Stimulated activated naive B cell treated with anti-CD40 and anti-IgM and Interleukin-4, amounts not matched to agents 10 μg/mL and 1 μg/mL and 100 μg/mL, for 72 hours (primary cell): ENCODE measurements at regions not wholly inside any gene's neighbourhood (a gene's known extent, or its start where the extent isn't known, plus 50 kb on each side); places are given as distances from the start of the nearest gene placed in this dataset.
"Not testable (repeated sequence)": the region's sequence is repeated elsewhere in the genome, so short reads cannot be mapped to it uniquely, and the experiment has no call there.

ENCODE experiments used
- ATAC-seq, 2 donors: fragments of 150-1000 bp; cut with Tn5 transposase; replicated peaks; 2 replicates each; pipeline ENCODE4 v1.10.0; 2021; ENCODE audit warnings: moderate library complexity in 1 of 2
- DNase-seq: peaks from one replicate; pipeline ENCODE4 v3.0.0; 2021
- H3K27ac Mint-ChIP-seq: one replicate; pipeline ENCODE4 v1.8.0; 2022; ENCODE audit warnings: mild to moderate bottlenecking, mixed read lengths
- H3K27me3 Mint-ChIP-seq, 2 donors: one replicate each; pipeline ENCODE4 v1.8.0; 2022; ENCODE audit warnings: mixed read lengths in 2 of 2
- H3K36me3 Mint-ChIP-seq, 2 donors: one replicate each; pipeline ENCODE4 v1.8.0; 2022; ENCODE audit warnings: mixed read lengths in 2 of 2, mild to moderate bottlenecking in 1 of 2
- H3K4me1 Mint-ChIP-seq, 2 donors: one replicate each; pipeline ENCODE4 v1.8.0; 2022; ENCODE audit warnings: mixed read lengths in 2 of 2, mild to moderate bottlenecking in 1 of 2
- H3K4me3 Mint-ChIP-seq, 2 donors: one replicate each; pipeline ENCODE4 v1.8.0; 2022; ENCODE audit warnings: mild to moderate bottlenecking in 2 of 2, mixed read lengths in 2 of 2, moderate library complexity in 1 of 2
- H3K9me3 Mint-ChIP-seq, 2 donors: one replicate each; pipeline ENCODE4 v1.8.0; 2022; ENCODE audit warnings: mixed read lengths in 2 of 2, mild to moderate bottlenecking in 1 of 2

DNA sequence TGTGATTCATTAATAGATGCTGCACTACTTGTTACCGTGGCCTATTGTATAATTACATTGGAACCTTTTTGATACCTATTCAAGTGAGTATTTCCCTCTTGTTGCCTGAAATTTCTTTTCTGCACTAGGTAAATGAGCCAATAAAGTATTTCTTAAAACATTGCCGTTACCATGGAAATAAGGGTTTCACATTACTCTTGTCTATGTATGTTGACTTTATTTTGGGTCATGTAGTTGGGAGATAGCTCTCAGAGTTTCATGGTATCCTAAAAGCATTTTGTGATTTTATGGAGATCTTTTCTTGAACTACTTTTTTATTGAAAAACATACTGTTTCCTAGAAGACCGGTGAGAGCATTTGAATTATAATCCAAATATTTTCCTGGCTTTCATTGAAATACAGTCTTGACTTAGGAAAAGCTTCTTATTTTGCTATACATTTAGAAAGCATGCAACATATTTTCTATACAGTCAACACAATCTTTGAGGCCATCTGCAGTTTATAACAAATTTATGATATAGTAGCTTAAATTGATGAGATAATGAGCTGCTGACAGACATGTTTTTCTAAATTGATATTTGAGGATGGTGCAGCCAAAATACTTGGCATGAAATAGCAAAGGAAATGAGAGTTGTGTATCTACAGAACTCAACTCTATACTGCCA is 650.4 kb downstream of the RFPL4B start:
- Mint-ChIP-seq H3K27ac (no peak overlapping the region), H3K36me3 (no peaks in the 10 kb centered on the region), H3K27me3 (no peaks in the 10 kb centered on the region), H3K9me3 (no peaks in the 10 kb centered on the region), H3K4me1 (no peaks in the 10 kb centered on the region), H3K4me3 (no peak overlapping the region)
- ATAC-seq, result no peak
- no peak for DNase-seq

- H3K36me3 Mint-ChIP-seq, result no peaks in the 10 kb centered on the region
- DNase-seq (no peak), ATAC-seq (no peak)
- no peak overlapping the region for H3K4me3 Mint-ChIP-seq
- no peaks in the 10 kb centered on the region for H3K27me3 Mint-ChIP-seq
- no peaks in the 10 kb centered on the region for H3K9me3 Mint-ChIP-seq
- no peak overlapping the region for H3K27ac Mint-ChIP-seq
- no peaks in the 10 kb centered on the region for H3K4me1 Mint-ChIP-seq
These were observed 656.9 kb downstream of the RFPL4B start for GRCh38 chr6:113004054-113004453.

- no peaks in the 10 kb centered on the region for H3K9me3 Mint-ChIP-seq
- no peak overlapping the region for H3K4me3 Mint-ChIP-seq
- H3K27ac Mint-ChIP-seq, result no peak overlapping the region
- H3K4me1 Mint-ChIP-seq, result no peaks in the 10 kb centered on the region
- no peak for DNase-seq
- ATAC-seq, result no peak
- H3K36me3 Mint-ChIP-seq, result no peaks in the 10 kb centered on the region
- H3K27me3 Mint-ChIP-seq, result no peaks in the 10 kb centered on the region
These were observed 657.5 kb downstream of the RFPL4B start for GRCh38 chr6:113004470-113005270.

DNA sequence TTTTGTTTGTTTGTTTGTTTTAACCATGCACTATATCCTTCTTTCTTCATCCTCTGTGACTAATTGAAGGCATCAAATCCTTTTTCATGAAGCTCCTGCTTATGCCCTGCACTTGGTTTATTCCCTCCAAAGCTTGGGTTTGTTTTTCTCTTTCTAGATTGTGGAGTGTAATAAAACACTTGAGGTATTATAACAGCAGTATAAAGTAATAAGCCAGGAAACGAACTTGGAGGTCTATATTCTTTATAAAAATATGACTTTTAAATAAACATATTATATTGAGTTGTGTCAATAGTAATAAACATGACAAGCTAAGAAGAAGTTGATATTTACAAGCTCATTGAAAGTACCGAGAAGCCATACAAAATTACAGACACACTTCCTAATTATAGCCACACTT is 659.4 kb downstream of the RFPL4B start:
- Mint-ChIP-seq H3K4me3 (no peak overlapping the region), H3K36me3 (no peaks in the 10 kb centered on the region), H3K27ac (no peak overlapping the region), H3K9me3 (no peaks in the 10 kb centered on the region), H3K27me3 (no peaks in the 10 kb centered on the region), H3K4me1 (no peaks in the 10 kb centered on the region)
- no peak for DNase-seq
- ATAC-seq, result no peak

- no peaks in the 10 kb centered on the region for H3K4me1 Mint-ChIP-seq
- ATAC-seq (no peak), DNase-seq (no peak)
- no peak overlapping the region for H3K4me3 Mint-ChIP-seq
- H3K27me3 Mint-ChIP-seq, result no peaks in the 10 kb centered on the region
- no peak overlapping the region for H3K27ac Mint-ChIP-seq
- H3K36me3 Mint-ChIP-seq, result no peaks in the 10 kb centered on the region
- H3K9me3 Mint-ChIP-seq, result no peaks in the 10 kb centered on the region
These were observed 662.6 kb downstream of the RFPL4B start for GRCh38 chr6:113009682-113010081.

DNA sequence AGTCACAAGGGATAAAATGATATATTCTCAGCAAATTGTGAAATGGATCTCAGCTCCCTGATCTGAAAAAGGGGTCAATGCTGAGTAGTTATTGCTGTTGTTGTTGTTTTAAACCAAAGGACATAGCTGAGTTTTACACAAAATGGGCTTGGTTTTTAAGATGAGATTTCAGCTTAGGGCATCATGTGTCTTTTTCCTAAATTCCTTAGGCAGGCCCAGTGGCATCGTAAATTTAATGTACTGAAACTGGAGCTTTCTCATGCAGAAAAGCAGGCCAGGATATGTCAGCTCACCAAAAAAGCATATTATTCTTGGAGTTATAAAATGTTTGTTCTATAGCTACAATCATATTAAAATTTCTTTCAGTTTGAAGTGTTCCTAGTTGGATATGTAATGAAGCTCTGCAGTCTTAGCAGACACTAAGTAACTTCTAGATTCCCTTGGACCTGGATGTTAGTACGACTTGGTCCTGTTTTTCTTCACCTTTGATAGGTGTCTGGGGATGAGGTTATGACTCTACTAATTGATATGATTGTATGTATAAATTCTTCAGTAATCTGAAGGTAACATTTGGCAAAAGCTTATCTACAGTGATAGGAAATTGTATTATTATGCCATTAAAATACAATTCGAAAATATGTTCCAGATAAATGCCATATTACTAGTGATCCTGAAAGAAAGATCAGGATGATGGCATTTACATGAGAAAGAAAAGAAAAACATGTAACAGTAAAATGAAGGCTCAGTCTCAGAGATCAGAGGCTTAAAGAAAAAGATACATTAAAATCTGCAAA is 663.3 kb downstream of the RFPL4B start:
- no peaks in the 10 kb centered on the region for H3K36me3 Mint-ChIP-seq
- DNase-seq (no peak), ATAC-seq (no peak)
- no peak overlapping the region for H3K4me3 Mint-ChIP-seq
- H3K27me3 Mint-ChIP-seq, result no peaks in the 10 kb centered on the region
- no peak overlapping the region for H3K27ac Mint-ChIP-seq
- H3K9me3 Mint-ChIP-seq, result no peaks in the 10 kb centered on the region
- H3K4me1 Mint-ChIP-seq, result no peaks in the 10 kb centered on the region

- DNase-seq (no peak), ATAC-seq (no peak)
- Mint-ChIP-seq H3K9me3 (no peaks in the 10 kb centered on the region), H3K4me1 (no peaks in the 10 kb centered on the region), H3K27me3 (no peaks in the 10 kb centered on the region), H3K27ac (no peak overlapping the region), H3K36me3 (no peaks in the 10 kb centered on the region), H3K4me3 (no peak overlapping the region)
These were observed 664.3 kb downstream of the RFPL4B start for GRCh38 chr6:113011389-113011788.

DNA sequence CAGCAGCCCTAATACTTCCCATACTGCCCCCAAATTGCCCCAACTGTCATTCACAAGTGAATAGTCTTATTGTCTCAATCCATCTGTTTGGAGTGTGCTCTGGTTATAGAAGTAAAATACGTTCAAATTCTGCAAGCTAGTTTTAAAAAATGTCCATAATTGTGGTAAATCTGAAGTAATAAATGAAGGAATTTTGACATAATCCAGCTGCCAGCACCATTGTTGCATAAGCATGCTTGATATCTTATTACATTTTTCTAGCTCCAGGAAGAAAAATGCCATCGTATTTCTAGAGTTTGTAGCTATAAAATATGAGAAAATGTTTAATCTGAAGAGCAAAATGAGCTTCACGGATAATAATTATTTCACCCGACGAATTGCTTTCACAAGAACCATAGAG is 664.7 kb downstream of the RFPL4B start:
- Mint-ChIP-seq H3K9me3 (no peaks in the 10 kb centered on the region), H3K27me3 (no peaks in the 10 kb centered on the region), H3K4me3 (no peak overlapping the region), H3K36me3 (no peaks in the 10 kb centered on the region), H3K4me1 (no peaks in the 10 kb centered on the region), H3K27ac (no peak overlapping the region)
- DNase-seq (no peak), ATAC-seq (no peak)

DNA sequence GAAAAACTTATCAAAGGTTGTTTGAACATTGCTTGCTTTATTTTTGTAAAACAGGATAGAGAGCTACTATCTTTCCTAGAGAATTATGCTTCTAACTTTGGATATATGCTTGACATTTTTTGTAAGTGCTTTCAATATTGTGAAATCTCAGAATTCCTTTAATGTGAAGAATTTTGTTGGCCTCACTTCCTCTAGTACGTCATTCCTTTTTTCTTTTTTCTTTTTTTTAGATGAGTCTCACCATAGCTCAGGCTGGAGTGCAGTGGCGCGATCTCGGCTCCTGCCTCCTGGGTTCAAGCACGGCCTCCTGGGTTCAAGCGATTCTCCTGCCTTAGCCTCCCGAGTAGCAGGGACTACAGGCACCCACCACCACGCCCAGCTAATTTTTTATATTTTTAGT is 668.1 kb downstream of the RFPL4B start:
- Mint-ChIP-seq H3K4me3 (no peak overlapping the region), H3K27me3 (no peaks in the 10 kb centered on the region), H3K9me3 (no peaks in the 10 kb centered on the region), H3K27ac (no peak overlapping the region), H3K4me1 (no peaks in the 10 kb centered on the region), H3K36me3 (no peaks in the 10 kb centered on the region)
- DNase-seq, result no peak
- ATAC-seq, result no peak

DNA sequence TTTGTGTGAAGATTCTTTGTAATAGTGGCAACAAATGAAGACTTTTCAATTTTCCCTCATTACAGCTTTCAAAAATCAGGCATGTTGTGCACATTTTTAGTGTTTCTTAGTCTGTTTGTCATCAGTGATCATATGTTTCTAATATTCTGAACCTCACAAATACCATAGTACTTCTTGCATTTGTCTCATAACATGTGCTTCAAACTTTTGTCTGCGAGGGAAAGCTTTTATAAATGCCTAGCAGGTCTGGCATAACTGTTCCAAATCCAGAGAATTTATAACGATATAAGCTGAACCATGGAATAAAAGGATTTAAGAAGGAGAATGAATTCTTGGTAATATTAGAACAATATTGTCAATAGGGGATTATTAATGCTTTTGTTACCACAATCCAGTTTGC is 670.2 kb downstream of the RFPL4B start:
- Mint-ChIP-seq H3K36me3 (no peaks in the 10 kb centered on the region), H3K27ac (no peak overlapping the region), H3K4me3 (no peak overlapping the region), H3K27me3 (no peaks in the 10 kb centered on the region), H3K9me3 (no peaks in the 10 kb centered on the region), H3K4me1 (no peaks in the 10 kb centered on the region)
- DNase-seq, result no peak
- no peak for ATAC-seq

DNA sequence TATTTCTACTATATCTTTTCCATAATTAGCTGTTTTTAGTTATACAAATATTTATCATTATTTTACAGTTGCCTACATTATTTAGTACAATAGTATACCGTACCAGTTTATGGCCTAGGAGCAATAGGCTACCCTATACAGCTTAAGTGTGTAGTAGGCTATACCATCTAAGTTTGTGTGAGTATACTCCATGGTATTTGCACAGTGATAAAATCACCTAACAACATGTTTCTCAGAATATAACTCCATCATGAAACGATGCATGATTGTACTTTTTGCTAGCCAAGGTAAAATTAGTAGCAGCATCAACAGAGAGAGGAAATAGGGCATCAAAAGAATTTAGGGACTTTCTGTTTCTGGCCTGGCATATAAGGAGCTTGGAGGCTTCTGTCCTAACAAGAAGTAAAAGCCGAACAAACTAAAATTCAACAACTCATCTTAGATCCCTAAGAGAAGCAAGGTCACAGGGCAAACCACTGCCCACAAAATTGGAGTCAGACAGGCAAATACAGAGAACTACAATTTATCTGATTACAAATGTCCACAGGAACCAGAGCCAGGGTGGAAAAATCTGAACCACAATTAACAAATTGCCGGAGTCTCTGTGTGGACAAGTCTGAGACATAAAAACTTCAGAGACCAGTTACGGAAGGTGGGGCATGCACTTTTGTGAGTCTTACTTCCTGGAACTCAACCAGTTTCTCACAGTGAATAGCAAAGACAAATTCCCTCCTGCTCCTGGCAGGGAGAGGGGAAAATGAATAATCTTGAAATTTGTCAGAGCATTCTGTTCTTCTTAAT is 671.4 kb downstream of the RFPL4B start:
- Mint-ChIP-seq H3K9me3 (no peaks in the 10 kb centered on the region), H3K4me3 (no peak overlapping the region), H3K36me3 (no peaks in the 10 kb centered on the region), H3K4me1 (no peaks in the 10 kb centered on the region), H3K27ac (no peak overlapping the region), H3K27me3 (no peaks in the 10 kb centered on the region)
- ATAC-seq, result no peak
- no peak for DNase-seq

DNA sequence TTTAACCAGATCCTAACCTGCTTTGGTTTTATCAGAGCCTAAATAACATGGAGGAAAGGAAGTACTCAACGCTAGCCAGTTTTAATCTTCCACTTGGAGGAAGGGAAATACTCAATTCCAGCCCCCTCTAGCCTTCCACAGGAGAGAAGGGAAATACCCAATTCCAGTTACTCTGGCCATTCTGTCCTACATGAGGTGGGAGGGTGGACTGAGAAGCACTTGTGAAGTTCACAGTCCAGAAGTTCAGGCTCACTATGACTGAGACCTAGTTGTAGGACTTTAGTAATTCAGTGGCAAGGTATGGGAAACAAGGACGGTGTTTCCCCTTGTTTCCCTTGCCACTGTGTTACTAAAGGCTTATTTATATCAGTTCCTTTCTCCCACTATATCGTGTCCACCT is 672.0 kb downstream of the RFPL4B start:
- Mint-ChIP-seq H3K27ac (no peak overlapping the region), H3K27me3 (no peaks in the 10 kb centered on the region), H3K9me3 (no peaks in the 10 kb centered on the region), H3K4me3 (no peak overlapping the region), H3K36me3 (no peaks in the 10 kb centered on the region), H3K4me1 (no peaks in the 10 kb centered on the region)
- DNase-seq (no peak), ATAC-seq (no peak)

DNA sequence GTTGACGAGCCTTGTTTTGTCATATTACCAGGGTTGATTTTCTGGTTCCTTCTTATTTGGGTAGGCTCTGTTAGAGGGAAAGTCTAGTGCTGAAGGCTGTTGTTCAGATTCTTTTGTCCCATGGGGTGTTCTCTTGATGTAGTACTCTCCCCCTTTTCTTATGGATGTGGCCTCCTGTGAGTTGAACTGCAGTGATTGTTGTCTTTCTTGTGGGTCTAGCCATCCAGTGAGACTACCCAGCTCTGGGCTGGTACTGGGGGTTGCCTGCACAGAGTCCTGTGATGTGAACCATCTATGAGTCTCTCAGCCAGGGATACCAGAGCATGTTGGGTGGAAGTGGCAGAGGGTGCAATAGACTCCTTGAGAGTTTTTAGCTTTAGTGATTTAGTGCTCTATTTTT is 680.6 kb downstream of the RFPL4B start:
- no peaks in the 10 kb centered on the region for H3K9me3 Mint-ChIP-seq
- no peak overlapping the region for H3K4me3 Mint-ChIP-seq
- ATAC-seq (no peak), DNase-seq (no peak)
- no peak overlapping the region for H3K27ac Mint-ChIP-seq
- no peaks in the 10 kb centered on the region for H3K36me3 Mint-ChIP-seq
- no peaks in the 10 kb centered on the region for H3K4me1 Mint-ChIP-seq
- H3K27me3 Mint-ChIP-seq, result no peaks in the 10 kb centered on the region

DNA sequence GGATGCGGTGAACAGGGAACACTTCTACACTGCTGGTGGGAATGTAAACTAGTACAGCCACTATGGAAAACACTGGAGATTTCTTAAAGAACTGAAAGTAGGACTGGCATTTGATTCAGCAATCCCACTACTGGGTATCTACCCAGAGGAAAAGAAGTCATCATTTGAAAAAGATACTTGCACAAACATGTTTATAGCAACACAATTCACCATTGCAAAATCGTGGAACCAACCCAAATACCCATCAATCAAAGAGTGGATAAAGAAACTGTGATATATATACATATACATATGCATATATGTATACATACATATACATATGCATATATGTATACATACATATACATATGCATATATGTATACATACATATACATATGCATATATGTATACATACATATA is 682.0 kb downstream of the RFPL4B start:
- H3K27me3 Mint-ChIP-seq, H3K4me3 Mint-ChIP-seq, DNase-seq, H3K9me3 Mint-ChIP-seq, H3K36me3 Mint-ChIP-seq, ATAC-seq, H3K27ac Mint-ChIP-seq, H3K4me1 Mint-ChIP-seq: not testable (repeated sequence)
